ENCODE measurements at regions not wholly inside any gene's neighbourhood (a gene's known extent, or its start where the extent isn't known, plus 50 kb on each side); places are given as distances from the start of the nearest gene placed in this dataset.

- no peak for DNase-seq (ENCODE audit: extremely low spot score)
- no peaks in the 10 kb centered on the region for H3K36me3 ChIP-seq (ENCODE audit: insufficient read depth)
Measured at GRCh38 chr10:54983255-54983654, 182.2 kb upstream of the PCDH15 start.

GRCh38 chr10:54962134-54962900 is 161.3 kb upstream of the PCDH15 start:
- H3K4me1 ChIP-seq (ENCODE audit: insufficient read depth), result no peaks in the 10 kb centered on the region
- 75% methylated on average over 6 of the region's 6 CpGs for WGBS
- H3K36me3 ChIP-seq (ENCODE audit: insufficient read depth), result no peaks in the 10 kb centered on the region
- no peak overlapping the region for H3K27ac ChIP-seq (ENCODE audit: low read depth)
- H3K4me3 ChIP-seq (ENCODE audit: low read depth, low read length), result no peak overlapping the region
- DNase-seq (ENCODE audit: extremely low spot score), result no peak

More at GRCh38 chr10:54983255-54983654, 182.2 kb upstream of the PCDH15 start:
- H3K4me1 ChIP-seq (ENCODE audit: insufficient read depth), result no peaks in the 10 kb centered on the region
- H3K27ac ChIP-seq (ENCODE audit: low read depth), result no peak overlapping the region
- H3K4me3 ChIP-seq (ENCODE audit: low read depth, low read length), result no peak overlapping the region

GRCh38 chr10:54961040-54961439 is 160.0 kb upstream of the PCDH15 start:
- H3K36me3 ChIP-seq (ENCODE audit: insufficient read depth), result no peaks in the 10 kb centered on the region
- 89% methylated on average over 4 of the region's 4 CpGs for WGBS

GRCh38 chr10:54958844-54959243 is 157.8 kb upstream of the PCDH15 start:
- no peak overlapping the region for H3K4me3 ChIP-seq (ENCODE audit: low read depth, low read length)
- no peaks in the 10 kb centered on the region for H3K36me3 ChIP-seq (ENCODE audit: insufficient read depth)
- no peak for DNase-seq (ENCODE audit: extremely low spot score)
- 54% methylated on average over 1 of the region's 1 CpG for WGBS
- no peak overlapping the region for H3K27ac ChIP-seq (ENCODE audit: low read depth)
- H3K4me1 ChIP-seq (ENCODE audit: insufficient read depth), result no peaks in the 10 kb centered on the region

More at GRCh38 chr10:54961040-54961439, 160.0 kb upstream of the PCDH15 start:
- no peak overlapping the region for H3K4me3 ChIP-seq (ENCODE audit: low read depth, low read length)
- DNase-seq (ENCODE audit: extremely low spot score), result no peak
- no peaks in the 10 kb centered on the region for H3K4me1 ChIP-seq (ENCODE audit: insufficient read depth)
- H3K27ac ChIP-seq (ENCODE audit: low read depth), result no peak overlapping the region

GRCh38 chr10:54947605-54948004 is 146.6 kb upstream of the PCDH15 start:
- no peaks in the 10 kb centered on the region for H3K4me1 ChIP-seq (ENCODE audit: insufficient read depth)
- no peaks in the 10 kb centered on the region for H3K36me3 ChIP-seq (ENCODE audit: insufficient read depth)
- no peak for DNase-seq (ENCODE audit: extremely low spot score)
- H3K27ac ChIP-seq (ENCODE audit: low read depth), result no peak overlapping the region
- no peak overlapping the region for H3K4me3 ChIP-seq (ENCODE audit: low read depth, low read length)

GRCh38 chr10:54940418-54940817 is 139.4 kb upstream of the PCDH15 start:
- no peaks in the 10 kb centered on the region for H3K36me3 ChIP-seq (ENCODE audit: insufficient read depth)
- 96% methylated on average over 2 of the region's 2 CpGs for WGBS
- no peak for DNase-seq (ENCODE audit: extremely low spot score)
- H3K27ac ChIP-seq (ENCODE audit: low read depth), result no peak overlapping the region
- H3K4me3 ChIP-seq (ENCODE audit: low read depth, low read length), result no peak overlapping the region
- H3K4me1 ChIP-seq (ENCODE audit: insufficient read depth), result no peaks in the 10 kb centered on the region

- no peaks in the 10 kb centered on the region for H3K4me1 ChIP-seq (ENCODE audit: insufficient read depth)
- no peak for DNase-seq (ENCODE audit: extremely low spot score)
- H3K27ac ChIP-seq (ENCODE audit: low read depth), result no peak overlapping the region
- 53% methylated on average over 1 of the region's 1 CpG for WGBS
- no peaks in the 10 kb centered on the region for H3K36me3 ChIP-seq (ENCODE audit: insufficient read depth)
- H3K4me3 ChIP-seq (ENCODE audit: low read depth, low read length), result no peak overlapping the region
Measured at GRCh38 chr10:54914049-54914448, 113.0 kb upstream of the PCDH15 start.

- H3K4me3 ChIP-seq (ENCODE audit: low read depth, low read length), result no peak overlapping the region
- WGBS, result 82% methylated on average over 4 of the region's 4 CpGs
- no peak for DNase-seq (ENCODE audit: extremely low spot score)
- no peaks in the 10 kb centered on the region for H3K36me3 ChIP-seq (ENCODE audit: insufficient read depth)
- H3K27ac ChIP-seq (ENCODE audit: low read depth), result no peak overlapping the region
- H3K4me1 ChIP-seq (ENCODE audit: insufficient read depth), result no peaks in the 10 kb centered on the region
Measured at GRCh38 chr10:54909165-54909564, 108.1 kb upstream of the PCDH15 start.

GRCh38 chr10:54908019-54908418 is 107.0 kb upstream of the PCDH15 start:
- Histone ChIP-seq H3K4me1 (ENCODE audit: insufficient read depth) (no peaks in the 10 kb centered on the region), H3K27ac (ENCODE audit: low read depth) (no peak overlapping the region), H3K36me3 (ENCODE audit: insufficient read depth) (no peaks in the 10 kb centered on the region), H3K4me3 (ENCODE audit: low read depth, low read length) (no peak overlapping the region)
- WGBS, result 93% methylated on average over 3 of the region's 3 CpGs
- no peak for DNase-seq (ENCODE audit: extremely low spot score)

- H3K4me3 ChIP-seq (ENCODE audit: low read depth, low read length), result no peak overlapping the region
- no peaks in the 10 kb centered on the region for H3K4me1 ChIP-seq (ENCODE audit: insufficient read depth)
- DNase-seq (ENCODE audit: extremely low spot score), result no peak
- H3K27ac ChIP-seq (ENCODE audit: low read depth), result no peak overlapping the region
- H3K36me3 ChIP-seq (ENCODE audit: insufficient read depth), result no peaks in the 10 kb centered on the region
Measured at GRCh38 chr10:54906940-54907339, 105.9 kb upstream of the PCDH15 start.

GRCh38 chr10:54905578-54906192 is 104.7 kb upstream of the PCDH15 start:
- no peaks in the 10 kb centered on the region for H3K4me1 ChIP-seq (ENCODE audit: insufficient read depth)
- DNase-seq (ENCODE audit: extremely low spot score), result no peak
- no peak overlapping the region for H3K4me3 ChIP-seq (ENCODE audit: low read depth, low read length)
- WGBS, result 39% methylated on average over 2 of the region's 2 CpGs
- no peak overlapping the region for H3K27ac ChIP-seq (ENCODE audit: low read depth)
- H3K36me3 ChIP-seq (ENCODE audit: insufficient read depth), result no peaks in the 10 kb centered on the region

- no peaks in the 10 kb centered on the region for H3K36me3 ChIP-seq (ENCODE audit: insufficient read depth)
- no peak overlapping the region for H3K27ac ChIP-seq (ENCODE audit: low read depth)
- 83% methylated on average over 1 of the region's 1 CpG for WGBS
- no peak for DNase-seq (ENCODE audit: extremely low spot score)
- no peak overlapping the region for H3K4me3 ChIP-seq (ENCODE audit: low read depth, low read length)
- no peaks in the 10 kb centered on the region for H3K4me1 ChIP-seq (ENCODE audit: insufficient read depth)
Measured at GRCh38 chr10:54904833-54905232, 103.8 kb upstream of the PCDH15 start.

GRCh38 chr10:54903745-54904144 is 102.7 kb upstream of the PCDH15 start:
- Histone ChIP-seq H3K4me3 (ENCODE audit: low read depth, low read length) (no peak overlapping the region), H3K36me3 (ENCODE audit: insufficient read depth) (no peaks in the 10 kb centered on the region), H3K27ac (ENCODE audit: low read depth) (no peak overlapping the region), H3K4me1 (ENCODE audit: insufficient read depth) (no peaks in the 10 kb centered on the region)
- no peak for DNase-seq (ENCODE audit: extremely low spot score)
- WGBS, result 87% methylated on average over 1 of the region's 1 CpG

GRCh38 chr10:54900584-54900983 is 99.6 kb upstream of the PCDH15 start:
- DNase-seq (ENCODE audit: extremely low spot score), result no peak
- no peaks in the 10 kb centered on the region for H3K4me1 ChIP-seq (ENCODE audit: insufficient read depth)
- H3K4me3 ChIP-seq (ENCODE audit: low read depth, low read length), result no peak overlapping the region
- no peak overlapping the region for H3K27ac ChIP-seq (ENCODE audit: low read depth)
- 72% methylated on average over 1 of the region's 1 CpG for WGBS
- H3K36me3 ChIP-seq (ENCODE audit: insufficient read depth), result no peaks in the 10 kb centered on the region

Measured in urinary bladder (tissue), 3 donors.